PC-3 (cell line): ENCODE measurements at regions not wholly inside any gene's neighbourhood (a gene's known extent, or its start where the extent isn't known, plus 50 kb on each side); places are given as distances from the start of the nearest gene placed in this dataset.
"Not testable (repeated sequence)": the region's sequence is repeated elsewhere in the genome, so short reads cannot be mapped to it uniquely, and the experiment has no call there.

ENCODE experiments used
- ATAC-seq: fragments of 200-7000 bp; cut with Tn5 transposase; 2 replicates; pipeline ENCODE4 v1.9.1; 2020; ENCODE audit warnings: mild to moderate bottlenecking, moderate library complexity
- BruUV-seq: library from RNA; stranded (reverse); fragments of 400-500 nt; replicated peaks from 2 replicates; lab custom pipeline; 2021; lab: Mats Ljungman, UMichigan
- CTCF ChIA-PET: fragments of 300-600 bp; sonication (Branson Sonifier 250); formaldehyde crosslinking; loops from one replicate; lab custom pipeline; 2022; ENCODE audit warnings: antibody characterized with exemption; lab: Charles Lee
- POLR2A ChIA-PET: fragments of 300-600 bp; sonication (Branson Sonifier 250); formaldehyde crosslinking; loops from one replicate; lab custom pipeline; 2022; ENCODE audit warnings: antibody characterized with exemption; ENCODE audit not compliant: unreplicated experiment; lab: Charles Lee
- DNase-seq: peaks from one replicate; pipeline ENCODE4 v3.0.0-alpha.2; 2015
- H2AFZ ChIP-seq: fragments of 300-600 bp; sonication (generic); 2 replicates; pipeline ENCODE4 v1.6.0; 2016; ENCODE audit warnings: antibody characterized with exemption, low read length
- H3F3A ChIP-seq: fragments of 300-600 bp; sonication (generic); one replicate; pipeline ENCODE4 v1.6.0; 2017; ENCODE audit warnings: antibody characterized with exemption, low read length, control low read depth, mild to moderate bottlenecking; ENCODE audit not compliant: unreplicated experiment
- H3K27ac ChIP-seq: fragments of 300-600 bp; sonication (generic); 2 replicates; pipeline ENCODE4 v1.5.1; 2016; ENCODE audit warnings: mild to moderate bottlenecking, low read length
- H3K27me3 ChIP-seq: fragments of 300-600 bp; sonication (generic); 2 replicates; pipeline ENCODE4 v1.6.1; 2016; ENCODE audit warnings: low read length, mixed read lengths
- H3K36me3 ChIP-seq: fragments of 300-600 bp; sonication (generic); 2 replicates; pipeline ENCODE4 v1.6.1; 2016; ENCODE audit warnings: low read depth, mixed run types, low read length, mixed read lengths
- H3K4me1 ChIP-seq: fragments of 300-600 bp; sonication (generic); 2 replicates; pipeline ENCODE4 v1.5.1; 2016; ENCODE audit warnings: low read length; ENCODE audit not compliant: insufficient read depth
- H3K4me2 ChIP-seq: fragments of 300-600 bp; sonication (generic); 2 replicates; pipeline ENCODE4 v1.6.0; 2016; ENCODE audit warnings: low read length
- H3K4me3 ChIP-seq: fragments of 300-600 bp; sonication (generic); 2 replicates; pipeline ENCODE4 v1.5.1; 2016; ENCODE audit warnings: mild to moderate bottlenecking, low read length, mixed read lengths
- H3K79me2 ChIP-seq: fragments of 300-600 bp; sonication (generic); 2 replicates; pipeline ENCODE4 v1.6.1; 2017; ENCODE audit warnings: low read length, mixed read lengths
- H3K9ac ChIP-seq: fragments of 300-600 bp; sonication (generic); 2 replicates; pipeline ENCODE4 v1.6.0; 2016; ENCODE audit warnings: mild to moderate bottlenecking, low read length
- H3K9me2 ChIP-seq: fragments of 300-600 bp; sonication (generic); replicated peaks from 2 replicates; pipeline ENCODE4 v1.6.1; 2016; ENCODE audit warnings: mixed run types, low read length, mixed read lengths
- H3K9me3 ChIP-seq: fragments of 300-600 bp; sonication (generic); 2 replicates; pipeline ENCODE4 v1.6.1; 2016; ENCODE audit warnings: low read length, mixed read lengths
- H4K20me1 ChIP-seq: fragments of 300-600 bp; sonication (generic); 2 replicates; pipeline ENCODE4 v1.6.1; 2016; ENCODE audit warnings: low read length, mixed read lengths
- CTCF ChIP-seq: fragments of 300-600 bp; sonication (generic); conservative IDR thresholded peaks from 2 replicates; pipeline ENCODE4 v1.5.1; 2017; ENCODE audit warnings: antibody characterized with exemption, low read depth, mild to moderate bottlenecking, low read length
- EZH2 ChIP-seq: fragments of 300-600 bp; sonication (generic); IDR thresholded peaks from one replicate; pipeline ENCODE4 v1.6.1; 2017; ENCODE audit warnings: antibody characterized with exemption, mild to moderate bottlenecking, low read length; ENCODE audit not compliant: unreplicated experiment
- EZH2phosphoT487 ChIP-seq: fragments of 300-600 bp; sonication (generic); IDR thresholded peaks from 2 replicates; pipeline ENCODE4 v1.6.1; 2018; ENCODE audit warnings: mild to moderate bottlenecking, antibody characterized with exemption, low read length, borderline replicate concordance
- intact Hi-C: fragments of 100-400 bp; cut with micrococcal nuclease; formaldehyde crosslinking; loops from 2 replicates; pipeline ENCODE4 v1.9.0; 2023

GRCh38 chr9:29183971-29184370, 1610.7 kb upstream of the C9orf72 start:
- Histone ChIP-seq H3K4me3 (no peak overlapping the region), H3K27ac (no peak overlapping the region), H3K9me3 (no peaks in the 10 kb centered on the region), H3K4me2 (no peak overlapping the region), H3K4me1 (no peaks in the 10 kb centered on the region), H3F3A (no peaks in the 10 kb centered on the region), H3K9ac (no peak overlapping the region), H3K9me2 (no peaks in the 10 kb centered on the region), H4K20me1 (no peaks in the 10 kb centered on the region), H3K27me3 (no peaks in the 10 kb centered on the region), H2AFZ (no peak overlapping the region), H3K79me2 (no peaks in the 10 kb centered on the region), H3K36me3 (no peaks in the 10 kb centered on the region)
- no peak for TF ChIP-seq EZH2phosphoT487
- TF ChIP-seq EZH2: no peak
- no peak for TF ChIP-seq CTCF
- DNase-seq (no peak), ATAC-seq (no peak)
- POLR2A ChIA-PET: interaction anchor here (0.5 kb wide), 1 partner anchor 31 kb away, joined by 4 read pairs; no protein-coding TSS in a partner anchor
- intact Hi-C loops: no loop called here
- CTCF ChIA-PET: no interaction called here
- BruUV-seq: no TSS peak

DNA sequence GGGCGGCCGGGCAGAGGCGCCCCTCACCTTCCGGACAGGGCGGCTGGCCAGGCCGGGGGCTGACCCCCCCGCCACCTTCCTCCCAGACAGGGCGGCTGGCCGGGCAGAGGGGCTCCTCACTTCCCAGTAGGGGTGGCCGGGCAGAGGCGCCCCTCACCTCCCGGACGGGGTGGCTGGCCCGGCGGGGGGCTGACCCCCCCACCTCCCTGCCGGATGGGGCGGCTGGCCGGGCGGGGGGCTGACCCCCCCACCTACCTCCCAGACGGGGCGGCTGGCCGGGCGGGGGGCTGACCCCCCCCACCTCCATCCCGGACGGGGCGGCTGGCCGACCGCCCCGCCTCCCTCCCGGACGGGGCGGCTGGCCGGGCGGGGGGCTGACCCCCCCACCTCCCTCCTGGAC, 1615.5 kb upstream of the C9orf72 start:
- DNase-seq, H3K4me2 ChIP-seq, H3K79me2 ChIP-seq, ATAC-seq, POLR2A ChIA-PET, H2AFZ ChIP-seq, H3K9me2 ChIP-seq, H3K27me3 ChIP-seq, BruUV-seq, H3K4me3 ChIP-seq, H3K27ac ChIP-seq, H3K36me3 ChIP-seq, H4K20me1 ChIP-seq, H3F3A ChIP-seq, H3K9me3 ChIP-seq, H3K4me1 ChIP-seq, CTCF ChIA-PET, H3K9ac ChIP-seq, intact Hi-C loops: not testable (repeated sequence)

- H3K9ac ChIP-seq, H3K4me2 ChIP-seq, H3F3A ChIP-seq, H3K9me2 ChIP-seq, H3K27ac ChIP-seq, H3K27me3 ChIP-seq, H3K79me2 ChIP-seq, H3K4me3 ChIP-seq, DNase-seq, H2AFZ ChIP-seq, intact Hi-C loops, POLR2A ChIA-PET, CTCF ChIA-PET, H4K20me1 ChIP-seq, H3K4me1 ChIP-seq, ATAC-seq, H3K9me3 ChIP-seq, BruUV-seq, H3K36me3 ChIP-seq: not testable (repeated sequence)
Observed at GRCh38 chr9:29189221-29189620, 1615.9 kb upstream of the C9orf72 start.

GRCh38 chr9:29198861-29199260, 1625.6 kb upstream of the C9orf72 start:
- CTCF ChIA-PET: no interaction called here
- H3K36me3 ChIP-seq: no peaks in the 10 kb centered on the region
- no peaks in the 10 kb centered on the region for H3K9me2 ChIP-seq
- TF ChIP-seq CTCF (no peak), EZH2 (no peak), EZH2phosphoT487 (no peak)
- H3K9me3 ChIP-seq: no peaks in the 10 kb centered on the region
- 0 out of 2 replicates have a peak, but pooled peaks cover 4% of the 10 kb centered on the region for H3K4me1 ChIP-seq
- DNase-seq: no peak
- no peak overlapping the region for H3K4me3 ChIP-seq
- no peak overlapping the region for H3K4me2 ChIP-seq
- no peak for ATAC-seq
- no peak overlapping the region for H2AFZ ChIP-seq
- no peaks in the 10 kb centered on the region for H3K27me3 ChIP-seq
- POLR2A ChIA-PET: no interaction called here
- no peaks in the 10 kb centered on the region for H3K79me2 ChIP-seq
- no peaks in the 10 kb centered on the region for H4K20me1 ChIP-seq
- no peak overlapping the region for H3K27ac ChIP-seq
- BruUV-seq: no TSS peak
- no peaks in the 10 kb centered on the region for H3F3A ChIP-seq
- intact Hi-C loops: no loop called here
- H3K9ac ChIP-seq: no peak overlapping the region
